Sciatic nerve (tissue), 2 donors: ENCODE measurements at regions not wholly inside any gene's neighbourhood (a gene's known extent, or its start where the extent isn't known, plus 50 kb on each side); places are given as distances from the start of the nearest gene placed in this dataset.

Experiments
- ATAC-seq: fragments of 200-7000 bp; cut with Tn5 transposase; one replicate; pipeline ENCODE4 v1.9.1; 2020; ENCODE audit warnings: mild to moderate bottlenecking, moderate library complexity
- DNase-seq: peaks from one replicate; pipeline ENCODE4 v3.0.0-alpha.2; 2020; ENCODE audit warnings: low spot score
- intact Hi-C: fragments of 100-400 bp; cut with DNase I; formaldehyde crosslinking; loops from one replicate; pipeline ENCODE4 v1.14.2; 2022
- donor health status: DM: no; HTN: no; CAD: no.
- donor health status: DM: no; HTN: no; CAD: no.

DNA sequence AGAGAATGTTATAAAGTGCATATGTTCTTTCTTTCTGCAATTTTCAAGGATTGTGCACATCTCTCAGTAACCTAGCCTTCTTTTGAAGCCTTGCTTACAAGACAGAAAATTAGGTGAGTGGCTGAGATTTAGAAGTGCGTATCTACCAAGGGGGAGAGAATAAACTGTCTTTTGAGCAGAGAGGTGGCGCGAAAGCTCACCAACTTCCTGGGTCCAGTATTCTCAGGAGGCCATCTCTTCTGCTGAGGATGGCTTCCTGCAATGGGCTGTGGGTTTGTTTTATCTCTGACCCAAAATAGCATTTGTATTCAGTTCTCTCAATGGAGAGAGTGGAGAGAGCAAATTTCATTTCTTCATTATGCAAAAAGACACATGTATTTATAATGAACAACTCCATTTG, 75.4 kb upstream of the RPS23 start:
- intact Hi-C loops, result no loop called here
- ATAC-seq, result no peak

DNA sequence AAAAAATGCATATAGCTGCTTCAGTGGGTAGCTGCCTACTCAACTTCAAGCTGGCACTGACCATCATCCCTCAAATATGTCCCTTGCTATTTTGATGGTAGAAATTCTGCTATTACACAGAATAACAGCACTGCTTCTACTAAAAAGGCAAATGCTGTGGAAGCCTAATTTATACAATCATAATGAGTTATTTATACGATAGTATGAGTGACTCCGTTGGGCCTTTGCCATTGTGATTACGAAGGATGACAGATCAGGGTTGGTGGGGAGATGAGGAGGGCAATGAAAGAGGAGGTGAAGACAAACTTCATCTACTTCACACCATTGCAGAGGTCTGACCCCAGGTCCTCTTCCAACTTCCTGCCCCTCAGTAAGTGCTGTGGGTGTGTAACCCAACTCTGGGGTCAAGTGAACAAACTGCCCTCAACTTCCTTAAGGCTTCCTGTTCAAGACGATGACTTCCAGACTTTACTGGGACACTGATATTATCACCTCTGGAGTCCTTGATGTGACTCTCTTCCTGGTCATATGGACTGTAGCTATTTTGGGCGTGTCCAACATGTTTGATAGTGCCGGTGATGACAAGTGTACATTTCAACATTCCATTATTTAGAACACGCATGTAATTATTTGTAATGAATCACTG, 74.1 kb upstream of the RPS23 start:
- intact Hi-C loops, result no loop called here
- ATAC-seq, result no peak
- no peak for DNase-seq

More for the DNA sequence above, 75.4 kb upstream of the RPS23 start:
- no peak for DNase-seq

DNA sequence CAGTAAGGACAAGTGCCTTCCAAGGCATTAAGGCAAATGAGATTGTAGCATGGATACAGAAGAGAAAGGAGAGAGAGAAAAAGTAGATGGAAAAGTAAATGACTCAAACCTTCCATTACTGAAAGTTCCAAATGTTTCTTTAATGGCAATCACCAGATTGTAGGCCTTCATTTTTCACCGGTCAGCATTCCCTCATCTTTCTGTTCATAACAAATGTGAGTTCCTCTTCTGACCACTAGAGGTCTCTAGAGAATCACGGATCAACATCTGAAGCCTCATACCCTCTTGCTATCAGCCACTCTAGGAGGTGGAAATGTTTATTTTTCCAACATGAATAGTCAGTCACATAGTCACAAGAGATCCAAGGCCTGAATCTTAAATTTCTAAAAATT, 73.6 kb upstream of the RPS23 start:
- intact Hi-C loops, result no loop called here
- DNase-seq, result no peak

DNA sequence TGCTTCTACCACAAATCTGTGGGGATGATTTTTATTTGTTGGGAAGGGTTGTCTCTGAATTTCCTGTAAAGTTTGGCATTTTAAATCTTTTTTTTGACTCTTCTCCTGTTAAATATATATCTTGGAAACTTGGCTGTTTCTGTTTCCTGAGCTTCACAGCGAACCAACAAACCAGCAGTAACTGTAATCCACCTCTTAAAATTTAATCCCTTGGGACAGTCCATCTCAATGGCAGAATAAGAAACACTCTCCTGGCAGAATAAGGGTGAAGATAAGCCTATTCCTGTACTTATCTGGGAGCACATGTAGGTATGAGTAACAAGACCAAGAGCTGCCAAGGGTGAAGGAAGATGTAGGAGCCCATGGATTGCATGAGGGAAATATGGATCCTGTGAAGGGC, 73.1 kb upstream of the RPS23 start:
- ATAC-seq, result no peak
- intact Hi-C loops, result no loop called here
- DNase-seq, result no peak

More for the DNA sequence above, 73.6 kb upstream of the RPS23 start:
- peak; percentile 72 for ATAC-seq

DNA sequence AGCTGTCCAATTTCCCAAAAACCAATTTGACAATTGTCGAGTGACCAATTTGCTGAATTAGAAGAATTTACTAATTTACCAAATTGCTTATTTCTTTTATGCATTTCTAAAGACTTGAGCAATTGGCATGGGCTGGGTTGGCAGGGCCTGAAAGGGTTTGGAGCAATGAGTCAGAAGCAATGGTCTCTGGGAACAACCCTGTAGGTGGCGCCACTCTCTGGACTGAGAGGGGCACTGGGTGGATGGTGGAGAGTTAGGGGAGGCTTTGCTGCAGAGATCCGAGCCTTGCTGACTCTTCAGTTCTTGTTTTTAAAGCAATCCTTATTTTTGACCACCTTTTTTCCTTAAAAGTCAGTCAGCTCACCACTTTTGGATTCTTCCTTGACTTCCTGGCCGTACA, 71.5 kb upstream of the RPS23 start:
- intact Hi-C loops, result loop anchor here (10.0 kb wide), 1 partner anchor 1215 kb away; no protein-coding TSS in a partner anchor
- DNase-seq (no peak), ATAC-seq (no peak)

DNA sequence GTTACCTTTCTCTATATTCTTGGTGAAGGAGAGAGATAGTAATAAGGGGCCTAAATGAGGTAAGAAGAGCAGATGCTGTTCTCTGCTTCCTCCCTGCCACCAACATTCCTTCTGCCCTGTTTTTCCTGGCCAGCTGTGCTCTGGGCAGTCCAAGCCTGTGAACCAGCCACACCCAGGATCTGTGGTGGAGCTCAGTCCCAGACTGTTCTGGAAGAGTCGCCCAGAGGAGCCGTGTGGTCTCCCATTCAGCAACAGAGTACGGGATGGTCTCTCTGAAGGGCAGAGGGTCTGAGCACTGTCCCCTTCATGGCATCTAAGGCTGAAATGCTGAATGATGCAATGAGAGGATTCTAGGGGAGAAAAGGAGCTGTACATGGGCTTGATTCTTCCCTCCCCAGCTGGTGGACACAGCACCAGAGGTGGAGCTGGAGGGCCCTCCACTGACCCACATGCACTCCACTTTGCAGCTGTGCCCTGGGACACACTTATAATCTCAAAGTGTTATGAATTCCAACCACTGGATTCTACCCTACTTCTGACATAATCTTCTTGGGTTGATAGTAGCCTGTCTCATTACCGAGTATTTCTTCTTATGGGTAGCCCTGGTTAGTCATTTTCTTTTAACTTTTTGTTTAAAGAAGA, 70.8 kb upstream of the RPS23 start:
- DNase-seq (no peak), ATAC-seq (peak; percentile 71)
- intact Hi-C loops, result loop anchor here (10.0 kb wide), 1 partner anchor 1216 kb away; no protein-coding TSS in a partner anchor

DNA sequence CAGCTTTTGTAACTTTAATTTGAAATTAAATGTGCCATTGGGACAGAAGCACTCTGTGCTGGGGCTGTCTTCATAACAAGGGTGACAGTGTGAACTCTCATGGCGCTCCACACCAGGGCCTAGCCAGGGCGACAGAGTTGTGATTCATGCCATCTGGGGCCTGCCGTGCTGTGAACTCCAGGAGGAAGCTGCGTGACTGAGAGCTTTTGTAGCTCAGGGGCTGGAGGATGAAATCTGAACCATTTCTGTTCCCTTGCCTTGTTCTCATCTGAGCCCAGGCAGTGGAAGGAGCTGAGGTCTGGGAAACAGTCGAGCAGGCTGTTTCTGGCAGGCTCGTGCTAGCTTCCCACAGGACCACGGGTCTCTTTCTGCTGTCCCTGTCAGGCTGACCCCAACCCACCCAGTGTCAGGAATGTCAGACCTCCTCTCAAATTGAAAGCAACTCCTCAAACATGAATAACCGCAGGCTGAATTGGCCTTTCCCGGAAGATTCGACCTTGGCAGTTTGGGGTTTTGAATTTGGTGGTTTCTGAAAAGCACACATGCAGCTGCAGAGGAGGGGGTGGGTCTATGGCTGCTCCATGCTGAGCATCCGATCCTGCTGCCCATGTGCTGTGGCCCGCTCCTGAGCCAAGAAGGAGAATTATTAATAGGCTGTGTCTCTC, 69.2 kb upstream of the RPS23 start:
- no peak for DNase-seq
- peak; percentile 71 for ATAC-seq
- intact Hi-C loops, result loop anchor here (10.0 kb wide), 1 partner anchor 1217 kb away; no protein-coding TSS in a partner anchor

DNA sequence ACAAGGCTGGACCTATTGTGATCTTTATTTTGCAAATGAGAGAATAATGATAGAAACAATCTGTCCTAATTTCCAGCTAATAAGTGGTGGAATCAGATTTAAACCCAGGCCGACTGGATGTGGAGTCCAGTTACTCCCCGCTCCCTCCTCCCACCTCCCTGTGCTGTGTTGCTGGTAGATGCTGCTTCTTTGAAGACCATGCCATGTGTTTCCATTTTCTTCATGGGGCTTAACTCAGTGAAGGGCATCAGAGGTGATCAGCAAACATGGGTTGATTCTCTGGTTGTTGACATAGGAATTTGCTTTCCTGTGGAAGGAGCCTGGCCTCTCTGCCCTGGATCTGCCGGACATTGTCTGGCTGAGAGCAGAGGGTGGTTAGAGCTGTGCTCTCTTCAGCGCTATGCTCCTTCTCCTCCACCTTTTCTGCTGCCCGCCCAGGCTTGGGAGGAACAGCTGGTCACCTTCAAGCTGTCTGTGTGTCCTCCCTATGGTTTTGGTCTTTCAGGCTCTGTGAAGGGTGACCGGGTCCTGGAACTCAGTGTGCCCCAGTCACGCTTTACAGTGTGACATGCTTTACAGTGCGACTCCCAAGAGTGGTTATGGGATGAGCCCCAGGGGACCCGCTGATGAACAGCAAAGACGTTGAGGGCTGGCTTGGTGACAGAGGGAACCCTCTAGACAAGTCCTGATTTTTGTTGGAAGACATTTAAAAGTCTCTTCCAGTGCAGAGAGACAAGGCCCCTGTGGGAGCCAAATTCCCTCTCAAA, 68.4 kb upstream of the RPS23 start:
- intact Hi-C loops, result loop anchor here (10.0 kb wide), 1 partner anchor 1218 kb away; no protein-coding TSS in a partner anchor

DNA sequence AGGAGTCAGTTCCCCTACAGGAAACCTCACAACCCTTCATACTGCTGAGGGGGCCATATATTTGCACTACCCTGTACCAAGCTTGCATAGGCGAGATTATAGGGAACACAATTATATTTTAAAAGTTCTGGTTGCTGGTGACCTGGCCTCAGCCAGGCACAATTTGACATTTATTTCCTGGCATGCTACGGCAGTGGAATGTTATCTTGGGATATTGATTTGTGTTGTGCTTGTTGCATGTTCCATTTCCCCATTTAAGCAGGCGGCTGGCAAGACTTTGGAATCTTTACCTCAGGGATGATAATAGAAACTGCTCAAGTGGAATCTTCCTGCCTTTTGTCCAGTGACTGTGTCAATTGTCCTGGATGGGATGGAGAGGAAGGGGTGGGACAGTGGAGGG, 67.0 kb upstream of the RPS23 start:
- ATAC-seq (no peak), DNase-seq (no peak)
- intact Hi-C loops, result loop anchor here (10.0 kb wide), 1 partner anchor 1220 kb away; no protein-coding TSS in a partner anchor

More for the DNA sequence above, 68.4 kb upstream of the RPS23 start:
- ATAC-seq (peak; percentile 14), DNase-seq (no peak)

DNA sequence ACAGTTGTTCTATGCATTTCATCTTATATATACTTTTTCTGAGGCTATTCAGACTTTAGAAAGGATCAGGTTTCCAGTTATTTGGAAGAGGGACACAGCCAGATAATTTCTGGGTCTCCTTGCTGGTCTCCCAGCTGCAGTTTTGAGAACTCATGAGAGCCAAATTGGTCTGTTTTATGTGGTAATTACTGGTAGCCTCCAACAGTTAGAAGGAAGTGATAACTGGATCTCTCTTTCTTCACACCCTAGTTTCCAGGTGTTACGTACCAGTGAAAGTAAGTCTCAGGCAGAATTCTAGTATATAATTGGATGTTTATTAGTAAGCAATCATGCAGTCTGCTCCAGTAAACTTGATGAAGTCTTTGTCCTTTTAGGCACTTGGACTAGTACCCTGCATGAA, 63.2 kb upstream of the RPS23 start:
- no peak for ATAC-seq
- no peak for DNase-seq
- intact Hi-C loops, result loop anchor here (10.0 kb wide), 1 partner anchor 1223 kb away; no protein-coding TSS in a partner anchor

DNA sequence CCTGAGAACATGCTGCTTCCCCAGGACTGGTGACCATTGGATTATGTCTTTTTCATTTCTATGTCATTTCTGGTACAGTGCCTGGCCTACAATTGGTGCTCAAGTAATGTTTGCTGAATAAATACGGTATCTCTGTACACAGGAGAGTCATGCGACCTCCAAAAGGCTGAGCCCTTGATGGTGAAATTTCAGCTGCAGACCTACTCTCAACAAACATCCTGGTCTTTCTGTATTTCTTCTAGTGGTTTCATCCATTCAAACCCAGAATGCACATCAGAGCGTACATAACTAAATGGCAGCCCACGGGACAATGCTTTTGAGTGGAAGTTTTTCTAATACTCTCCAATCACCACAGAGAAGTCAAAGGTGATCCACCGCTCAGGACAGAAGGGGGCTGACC, 62.6 kb upstream of the RPS23 start:
- ATAC-seq, result no peak
- intact Hi-C loops, result loop anchor here (10.0 kb wide), 1 partner anchor 1224 kb away; no protein-coding TSS in a partner anchor
- DNase-seq, result no peak

DNA sequence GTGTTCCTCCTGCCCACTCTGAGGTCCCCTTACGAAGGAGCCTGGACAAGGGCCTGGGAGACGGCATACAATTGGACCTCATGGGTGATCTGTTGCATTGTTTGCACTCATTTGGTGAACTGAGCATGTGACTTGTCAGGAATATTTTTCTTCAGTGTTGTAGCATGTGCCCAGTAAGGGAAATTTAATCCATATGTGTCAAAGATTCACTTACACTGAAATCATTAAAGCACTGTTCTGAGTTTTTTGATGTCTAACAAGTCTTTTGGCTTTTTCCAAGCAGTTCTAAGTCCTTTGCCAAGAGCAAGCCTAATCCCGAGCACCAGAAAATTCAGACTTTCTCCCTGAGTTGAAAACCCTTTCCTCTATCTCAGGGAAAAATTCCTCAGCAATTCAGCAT, 61.6 kb upstream of the RPS23 start:
- intact Hi-C loops, result loop anchor here (10.0 kb wide), 1 partner anchor 1225 kb away; no protein-coding TSS in a partner anchor
- no peak for DNase-seq

DNA sequence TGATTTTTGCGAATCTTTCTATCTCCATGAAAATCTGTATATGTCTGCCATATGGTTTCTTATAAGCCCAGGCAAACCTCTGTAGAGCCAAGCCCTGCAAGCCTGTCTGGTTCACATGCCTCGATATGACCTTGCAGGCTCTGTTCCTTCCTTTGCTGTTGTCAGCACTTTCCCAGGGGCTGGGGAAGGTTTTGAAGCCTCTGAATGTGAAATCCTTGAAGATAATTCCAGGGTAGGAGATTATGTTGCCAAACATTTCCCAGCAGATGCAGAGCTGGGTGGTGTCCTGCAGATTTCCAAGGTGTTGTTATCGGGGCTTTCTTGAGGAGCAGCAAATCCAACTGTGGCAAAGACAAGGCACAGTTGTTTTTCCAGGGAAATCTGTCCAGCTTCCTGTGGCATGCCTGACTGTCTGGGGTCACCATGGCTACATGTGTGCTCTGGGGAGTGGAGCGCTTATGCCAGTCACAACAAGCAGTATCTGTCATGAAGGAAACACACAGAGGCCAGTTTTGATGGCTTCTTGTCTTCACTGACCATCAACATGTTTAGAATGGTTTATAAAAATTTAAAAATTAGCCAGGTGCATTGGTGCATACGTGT, 60.7 kb upstream of the RPS23 start:
- ATAC-seq (no peak), DNase-seq (no peak)
- intact Hi-C loops, result no loop called here

More for the DNA sequence above, 61.6 kb upstream of the RPS23 start:
- peak; percentile 36 for ATAC-seq

DNA sequence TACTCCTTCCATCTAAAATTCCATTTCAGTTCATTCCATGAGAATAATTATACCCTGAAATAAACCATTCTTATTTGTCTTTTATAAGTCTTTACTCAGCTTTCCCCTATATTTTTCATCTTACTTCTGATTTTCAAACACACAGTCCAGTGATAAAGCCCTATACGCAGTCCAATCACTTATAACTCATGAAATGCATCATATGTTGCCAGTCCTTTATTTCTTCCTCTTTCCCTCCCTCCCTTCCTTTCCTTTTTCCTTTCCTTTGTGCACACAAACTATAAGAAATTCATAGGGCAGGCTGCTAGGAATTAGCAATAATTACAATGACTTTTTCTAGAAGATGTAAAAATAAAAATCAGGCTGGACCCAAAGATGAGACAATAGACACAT, 58.8 kb upstream of the RPS23 start:
- intact Hi-C loops, result no loop called here
- ATAC-seq, result no peak
- DNase-seq, result no peak

DNA sequence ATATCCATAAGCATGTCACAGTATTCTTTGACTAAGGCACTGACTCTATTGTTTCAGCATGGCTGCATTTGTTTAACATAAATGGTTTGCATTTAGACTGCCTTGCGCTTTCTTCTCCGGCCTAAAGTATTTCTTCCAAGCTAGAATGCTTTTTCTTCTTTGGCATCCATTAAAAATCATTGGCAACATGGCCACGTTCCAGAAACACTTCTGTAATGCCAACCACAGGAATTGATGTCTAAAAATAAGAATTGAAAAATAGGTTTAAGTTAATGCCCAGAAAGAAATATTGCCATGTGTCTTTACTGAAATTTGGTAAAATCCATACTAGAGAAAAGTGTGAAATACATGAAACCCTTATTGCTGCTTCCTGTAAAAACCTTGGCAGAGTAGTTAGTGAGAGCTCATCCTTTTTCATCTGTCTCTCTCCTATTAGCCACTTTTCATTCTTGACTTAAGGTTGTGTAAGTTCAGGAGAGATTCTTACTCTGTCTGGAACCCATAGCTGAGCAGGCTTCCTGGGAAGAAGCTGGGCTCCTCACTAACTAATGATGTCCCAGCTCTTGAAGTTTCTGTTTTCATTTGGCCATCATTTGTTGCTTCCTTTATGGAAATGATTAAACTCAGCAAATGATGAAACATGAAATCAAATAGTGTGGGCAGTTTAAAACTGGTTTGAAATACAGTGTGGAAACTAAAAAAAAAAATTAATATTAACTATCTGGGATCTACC, 58.2 kb upstream of the RPS23 start:
- DNase-seq (no peak), ATAC-seq (no peak)
- intact Hi-C loops, result no loop called here

DNA sequence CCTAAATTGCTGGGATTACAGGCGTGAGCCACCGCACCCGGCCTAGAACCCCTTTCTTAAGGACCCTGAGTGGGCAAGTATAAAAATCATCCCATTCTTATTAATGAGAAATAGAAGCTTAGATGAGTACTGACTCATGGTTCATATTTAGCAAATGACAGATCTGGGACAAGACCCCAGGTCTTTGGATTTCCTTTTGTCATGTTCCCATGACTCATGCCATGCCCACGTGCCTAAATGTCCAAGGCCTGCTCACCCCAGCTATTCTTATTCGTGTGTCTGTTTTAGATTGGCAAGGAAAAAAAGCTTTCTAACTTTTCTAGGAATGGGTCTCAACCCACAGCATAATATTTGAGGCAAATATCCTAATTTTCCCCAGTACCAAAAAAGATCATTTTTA, 57.7 kb upstream of the RPS23 start:
- no peak for ATAC-seq
- intact Hi-C loops, result no loop called here
- DNase-seq, result no peak

DNA sequence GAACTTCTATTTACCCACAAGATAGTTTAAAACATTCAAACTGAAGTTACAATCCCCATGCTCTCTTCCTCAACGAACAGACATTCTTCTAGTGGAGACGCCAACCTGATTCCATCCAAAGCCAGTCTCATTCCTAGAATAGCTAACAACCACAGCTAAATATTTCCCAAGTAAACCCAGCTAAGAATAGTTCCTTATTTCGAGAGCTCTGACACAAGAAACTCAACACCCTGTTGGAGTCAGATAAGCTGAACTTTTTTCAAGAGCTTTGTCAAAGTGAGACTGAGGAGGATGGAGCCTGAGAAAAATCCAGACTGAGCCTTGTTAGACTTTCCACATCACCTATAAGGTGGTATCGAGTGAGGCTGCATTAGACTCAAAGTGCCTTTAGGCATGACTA, 56.7 kb upstream of the RPS23 start:
- intact Hi-C loops, result no loop called here
- DNase-seq, result no peak
- ATAC-seq, result peak; percentile 82

DNA sequence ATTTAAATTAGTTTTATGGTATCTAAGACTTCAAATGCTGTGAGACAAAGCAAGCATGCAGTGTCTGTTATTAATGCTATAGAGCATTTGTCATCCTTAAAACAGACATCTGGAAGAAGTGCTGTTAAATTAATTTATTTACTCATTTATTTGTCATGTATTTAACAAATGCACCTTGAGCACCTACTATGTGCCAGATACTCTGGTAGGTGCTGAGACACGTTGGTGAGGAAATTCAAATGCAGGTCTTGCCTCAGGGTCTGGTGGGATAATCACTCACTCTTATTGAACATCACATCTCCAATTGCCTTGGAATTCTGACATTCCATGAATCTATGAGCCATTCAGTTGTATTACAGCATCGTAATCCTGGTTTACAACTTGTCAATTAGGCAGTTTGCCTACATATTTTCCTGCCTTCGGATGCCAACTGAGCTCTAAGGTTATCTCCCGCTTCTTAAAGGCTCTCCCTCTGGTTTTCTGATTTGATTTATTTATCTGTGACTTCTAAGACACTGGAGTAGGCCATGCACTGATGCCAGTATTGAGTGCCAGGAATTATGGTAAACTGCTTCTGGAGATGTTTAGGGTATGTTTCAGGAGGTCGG, 56.0 kb upstream of the RPS23 start:
- no peak for ATAC-seq
- intact Hi-C loops, result no loop called here
- no peak for DNase-seq
